GM18861 (cell line): ENCODE measurements at regions not wholly inside any gene's neighbourhood (a gene's known extent, or its start where the extent isn't known, plus 50 kb on each side); places are given as distances from the start of the nearest gene placed in this dataset.

Experiments
- ATAC-seq: cut with Tn5 transposase; IDR thresholded peaks from one replicate; pipeline ENCODE4 v1.9.1; 2021; ENCODE audit not compliant: unreplicated experiment

DNA sequence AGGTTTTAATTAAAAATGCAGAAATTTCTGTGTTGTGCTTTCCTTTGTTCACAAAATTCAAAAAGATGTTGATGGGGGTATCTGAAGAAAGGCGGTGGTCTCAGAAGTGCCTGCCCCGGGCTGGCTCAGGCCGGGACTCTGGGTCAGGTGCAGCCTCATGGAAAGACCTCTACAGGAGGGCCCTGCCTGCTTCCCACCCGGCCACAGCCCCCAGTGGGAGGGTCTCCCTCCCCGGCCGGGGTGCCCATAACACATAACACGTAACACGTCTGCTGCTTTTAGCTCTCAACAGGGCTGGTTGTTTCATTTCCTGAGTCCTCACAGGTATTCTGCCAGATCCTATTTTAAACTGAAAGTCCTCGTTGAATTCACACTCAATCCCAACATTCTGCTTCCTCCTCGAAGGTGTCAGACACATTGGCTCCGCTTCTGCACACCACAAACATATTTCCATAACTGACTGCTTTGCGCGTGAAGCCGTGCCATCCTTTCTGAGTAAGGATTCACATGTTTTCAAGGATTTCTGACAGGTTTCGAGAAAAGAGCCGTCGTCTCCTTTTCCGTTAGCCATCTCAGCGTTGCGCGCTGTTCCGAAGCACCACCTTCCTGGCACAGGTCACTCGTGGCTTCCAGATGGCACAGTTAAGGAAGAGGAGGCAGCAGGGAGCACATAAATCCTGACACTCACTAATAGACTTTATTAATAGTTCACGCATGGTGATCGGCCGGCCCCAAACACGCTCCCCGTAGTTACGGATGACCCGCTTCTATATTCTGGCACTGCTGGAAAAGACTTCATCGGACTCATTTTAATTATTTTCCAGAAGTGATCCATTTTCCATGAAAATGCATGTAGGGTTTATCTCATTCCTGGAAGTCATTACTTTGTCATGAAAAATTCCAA is 569.3 kb downstream of the BRD1 start:
- ATAC-seq, result no peak

DNA sequence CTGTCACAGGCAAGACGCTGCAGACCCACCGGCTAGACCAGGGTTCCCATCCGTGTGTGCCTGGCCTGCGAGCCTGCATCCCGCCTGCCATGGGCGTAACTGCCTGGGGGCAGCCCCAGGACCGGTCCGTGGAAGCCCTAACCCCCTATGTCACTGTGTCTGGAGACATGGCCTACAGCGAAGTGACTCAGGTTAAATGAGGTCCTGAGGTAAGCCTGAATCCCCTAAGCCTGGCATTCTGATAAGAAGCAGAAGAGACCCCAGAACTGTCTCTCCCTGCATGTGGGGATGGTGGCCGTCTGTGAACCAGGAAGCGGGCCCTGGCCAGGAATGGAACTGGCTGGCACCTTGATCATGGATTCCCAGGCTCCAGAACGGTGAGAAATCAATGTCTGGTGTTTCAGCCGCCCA is 570.1 kb downstream of the BRD1 start:
- no peak for ATAC-seq

DNA sequence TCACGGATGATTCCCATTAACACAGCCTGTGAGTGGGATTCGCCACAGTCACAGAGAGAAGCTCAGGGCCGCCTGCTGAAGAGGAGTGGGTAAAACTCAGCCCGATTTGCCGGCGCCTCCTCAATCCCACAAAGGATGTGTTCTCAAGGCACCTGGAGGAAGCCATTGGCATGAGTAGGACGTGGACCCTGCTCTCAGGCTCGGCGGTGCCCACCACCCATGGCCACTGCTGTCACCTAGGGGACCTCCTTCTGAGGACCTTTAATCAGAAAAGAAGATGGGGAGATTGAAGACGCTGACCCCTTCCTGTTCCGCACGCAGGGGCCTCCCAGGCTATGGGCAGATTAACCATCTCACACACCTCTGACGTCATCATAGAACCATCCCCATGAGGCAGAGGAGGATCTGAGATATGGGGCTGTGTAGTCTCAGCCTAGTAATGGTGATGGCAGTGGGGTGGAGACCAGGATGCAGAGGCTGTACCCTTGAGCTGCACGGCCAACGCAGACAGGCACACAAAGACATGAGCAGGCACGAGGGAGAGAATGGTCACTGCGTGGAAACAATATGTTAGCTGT is 571.8 kb downstream of the BRD1 start:
- no peak for ATAC-seq

- ATAC-seq, result no peak
Measured at GRCh38 chr22:49255154-49255553, 572.5 kb downstream of the BRD1 start.

DNA sequence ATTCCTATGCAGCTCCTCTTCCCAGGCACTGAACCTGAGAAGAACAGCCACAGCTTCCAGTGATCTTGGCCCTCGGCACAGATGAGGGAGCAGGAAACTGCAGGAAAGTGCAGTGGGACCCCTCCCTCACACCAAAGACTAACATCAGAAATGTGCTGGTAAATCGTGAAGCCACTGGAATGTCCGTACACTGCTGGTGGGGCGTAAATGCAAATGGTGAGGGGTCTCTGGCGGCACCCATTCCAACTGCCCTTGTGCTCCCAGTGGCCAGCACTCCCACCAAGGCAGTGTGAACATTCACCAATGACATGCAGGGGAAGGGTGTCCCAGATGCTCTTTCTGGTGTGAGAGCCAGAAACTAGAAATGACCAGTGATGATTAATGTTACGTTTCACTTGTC is 574.0 kb downstream of the BRD1 start:
- ATAC-seq, result no peak

- no peak for ATAC-seq
Measured at GRCh38 chr22:49251371-49251770, 576.3 kb downstream of the BRD1 start.

- ATAC-seq, result no peak
Measured at GRCh38 chr22:49247194-49247924, 580.3 kb downstream of the BRD1 start.

- no peak for ATAC-seq
Measured at GRCh38 chr22:49244466-49245420, 582.9 kb downstream of the BRD1 start.

DNA sequence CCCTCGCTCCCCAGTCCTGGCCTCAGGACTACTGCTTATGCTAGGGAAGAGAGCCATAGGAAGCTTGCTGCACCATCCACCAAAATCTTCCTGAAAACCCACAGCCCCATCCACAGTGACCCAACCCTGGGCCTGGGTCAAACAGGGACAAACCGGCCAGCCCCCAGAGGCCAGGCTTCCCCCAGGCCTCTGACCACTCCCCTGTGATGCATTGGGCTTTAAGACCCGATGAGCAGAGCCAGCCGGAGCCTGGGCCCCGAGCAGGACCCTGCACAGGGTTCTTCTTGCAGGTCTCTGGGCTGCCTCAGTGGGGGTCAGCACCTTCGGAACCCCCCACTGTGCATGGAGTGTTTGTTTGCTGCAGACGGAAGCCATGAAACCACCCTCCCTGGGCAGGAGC is 583.7 kb downstream of the BRD1 start:
- no peak for ATAC-seq

- no peak for ATAC-seq
Measured at GRCh38 chr22:49243335-49243734, 584.3 kb downstream of the BRD1 start.

DNA sequence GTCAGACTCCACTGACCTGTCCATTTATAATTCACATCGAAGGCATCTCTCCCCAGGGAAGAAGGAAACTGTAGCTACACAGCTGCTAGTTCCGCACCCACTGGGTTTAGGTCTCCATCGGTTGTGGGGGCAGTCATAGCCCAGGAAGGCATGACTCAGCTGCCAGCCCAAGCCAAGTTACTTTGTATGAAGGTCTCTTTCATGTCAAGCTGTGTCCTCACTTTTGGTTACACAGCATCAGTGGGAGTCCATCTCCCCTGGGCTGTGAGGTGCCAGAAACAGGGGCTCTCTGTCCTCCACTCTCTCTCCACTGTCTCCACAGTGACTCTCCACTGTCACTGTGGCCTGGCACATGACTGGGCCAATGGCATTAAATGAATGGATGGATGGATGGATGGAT is 585.2 kb downstream of the BRD1 start:
- ATAC-seq, result no peak

DNA sequence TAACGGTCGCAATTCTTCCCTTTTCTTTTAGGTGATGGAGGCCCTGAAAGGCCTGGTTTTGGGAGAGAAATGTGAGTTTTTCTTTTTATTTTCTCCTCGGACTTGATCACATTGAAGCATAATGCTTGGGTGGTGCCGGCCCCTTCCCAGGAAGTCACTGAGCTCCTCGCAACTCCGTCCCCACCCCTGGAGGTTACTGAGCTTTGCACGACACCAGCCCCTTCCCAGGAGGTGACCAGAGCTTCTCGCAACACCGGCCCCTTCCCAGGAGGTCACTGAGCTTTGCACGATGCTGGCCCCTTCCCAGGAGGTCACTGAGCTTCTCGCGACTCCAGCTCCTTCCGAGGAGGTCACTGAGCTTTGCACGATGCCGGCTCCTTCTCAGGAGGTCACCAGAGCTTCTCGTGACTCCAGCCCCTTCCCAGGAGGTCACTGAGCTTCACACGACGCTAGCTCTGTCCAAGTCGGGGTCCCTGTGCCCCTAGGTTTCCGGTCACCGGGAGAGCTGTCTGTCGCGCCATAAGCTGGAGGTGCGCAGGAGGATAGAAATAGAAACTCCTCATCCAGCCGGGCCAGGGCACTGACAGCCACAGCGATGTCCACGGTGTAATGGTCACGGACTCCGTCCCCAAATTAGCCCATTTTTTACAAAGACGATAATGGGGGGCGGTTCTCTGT is 586.4 kb downstream of the BRD1 start:
- no peak for ATAC-seq

DNA sequence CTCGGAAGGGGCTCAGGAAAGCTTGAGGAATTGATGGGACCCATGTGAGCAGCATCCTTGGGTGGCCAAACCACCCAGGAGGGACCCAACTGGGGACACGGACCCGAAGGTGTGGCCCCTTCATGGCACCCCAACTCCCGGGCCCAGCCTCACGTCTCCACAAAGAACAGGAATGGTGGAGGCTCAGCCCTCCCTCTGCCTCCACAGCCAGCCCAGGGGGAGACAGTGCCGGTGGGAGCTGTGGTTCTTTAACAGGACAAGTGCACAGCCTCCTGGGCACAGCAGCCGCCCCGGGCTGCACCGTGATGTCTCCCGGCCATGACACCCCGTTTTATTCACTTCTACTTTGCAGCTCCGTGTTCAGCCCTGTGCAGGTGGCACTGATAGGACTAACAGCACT is 587.2 kb downstream of the BRD1 start:
- ATAC-seq, result no peak

DNA sequence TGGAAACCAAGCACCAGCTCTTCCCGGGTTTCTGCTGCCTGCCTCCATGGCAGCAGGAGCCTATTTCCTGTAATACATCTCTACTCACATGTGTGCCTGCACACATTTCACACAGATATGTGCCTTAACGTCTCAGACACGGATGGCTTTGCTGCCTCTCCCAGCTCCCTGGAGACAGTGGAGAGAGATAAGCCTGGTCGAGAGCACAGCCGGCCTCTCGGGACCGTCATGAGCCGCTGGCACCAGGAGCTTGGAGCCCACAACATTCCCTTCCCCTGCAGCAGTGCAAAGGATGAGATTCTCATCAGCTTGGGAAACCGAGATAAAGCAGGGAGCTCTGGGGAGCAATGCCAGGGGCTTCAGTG is 587.7 kb downstream of the BRD1 start:
- no peak for ATAC-seq

DNA sequence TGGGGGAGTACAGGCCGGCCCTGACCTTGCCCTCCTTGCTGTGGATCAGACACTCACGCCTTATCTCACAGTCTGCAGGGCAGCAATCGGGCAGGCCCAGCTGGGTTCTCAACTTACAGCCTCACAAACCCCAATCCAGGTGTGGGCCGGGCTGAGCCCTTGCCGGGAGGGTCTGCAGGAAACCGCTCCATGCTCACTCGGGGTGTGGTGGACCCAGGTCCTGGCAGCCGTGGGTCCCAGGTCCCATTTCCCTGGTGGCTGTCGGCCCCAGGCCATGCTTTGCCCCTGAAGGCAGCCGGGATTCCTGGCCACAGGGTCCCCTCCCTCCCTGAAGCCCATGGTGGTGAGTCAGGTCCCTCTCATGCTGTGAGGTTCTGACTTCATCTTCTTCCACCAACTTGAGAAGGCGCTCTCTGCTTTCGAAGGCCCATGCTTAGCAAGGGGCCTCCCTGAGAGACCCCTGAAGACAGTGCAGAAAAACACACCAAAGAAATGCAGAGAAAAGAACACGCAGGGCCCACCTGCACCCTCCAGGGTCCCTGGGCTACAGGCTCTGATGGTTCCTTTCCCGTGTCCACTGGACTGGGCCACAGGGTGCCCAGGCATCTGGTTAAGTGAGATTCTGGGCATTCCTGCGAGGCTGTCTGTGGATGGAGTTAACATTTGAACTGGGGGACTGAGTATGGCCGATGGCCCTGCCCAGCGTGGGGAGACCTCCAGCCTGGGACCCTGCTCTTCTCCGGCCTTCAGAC is 588.2 kb downstream of the BRD1 start:
- ATAC-seq, result no peak

DNA sequence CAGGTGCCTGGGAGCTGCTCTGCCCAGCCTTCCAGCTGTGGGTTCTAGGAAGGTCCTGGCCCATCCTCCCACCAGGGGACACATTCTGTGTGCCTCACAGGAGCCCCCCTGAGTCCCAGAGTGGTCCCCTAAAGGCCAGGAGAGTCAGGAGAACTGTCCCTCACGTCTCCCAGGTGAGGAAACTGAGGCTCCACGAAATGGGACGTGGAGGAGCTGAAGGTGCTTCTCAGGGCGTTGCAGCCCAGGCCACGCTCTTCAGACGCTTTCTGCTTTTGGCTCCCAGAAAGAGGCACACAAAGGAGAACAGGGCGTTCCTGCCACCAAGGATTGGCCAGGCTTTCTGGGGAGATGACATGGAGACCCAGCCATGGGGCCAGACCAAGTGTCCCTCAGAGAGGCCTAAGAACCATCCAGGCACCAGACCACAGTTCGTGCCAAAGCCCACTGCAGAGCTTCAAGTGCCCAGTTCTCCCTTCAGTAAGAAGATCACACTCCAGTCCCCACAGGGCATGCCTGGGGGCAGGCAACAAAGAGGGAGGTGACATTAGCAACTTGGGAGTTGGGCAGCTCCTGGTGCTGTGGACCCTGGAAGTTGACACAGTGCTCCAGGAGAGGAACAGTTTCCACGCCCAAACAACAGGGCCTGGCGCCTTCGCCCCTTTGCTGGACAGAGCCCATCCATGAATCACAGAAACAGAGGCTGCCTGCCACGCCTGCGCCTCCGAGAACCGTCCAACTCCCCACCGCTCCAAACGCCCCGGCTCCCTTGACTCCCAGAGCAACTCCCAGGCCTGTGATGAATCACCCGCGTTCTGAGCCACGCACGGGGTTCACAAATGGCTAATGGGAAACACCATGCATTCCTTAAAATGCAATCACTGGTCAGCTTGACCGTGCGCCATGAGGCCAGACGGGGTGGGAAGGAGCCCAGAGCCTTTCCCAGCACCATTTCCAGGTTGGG is 589.2 kb downstream of the BRD1 start:
- ATAC-seq, result no peak

GRCh38 chr22:49237703-49238102 is 590.0 kb downstream of the BRD1 start:
- ATAC-seq, result no peak

DNA sequence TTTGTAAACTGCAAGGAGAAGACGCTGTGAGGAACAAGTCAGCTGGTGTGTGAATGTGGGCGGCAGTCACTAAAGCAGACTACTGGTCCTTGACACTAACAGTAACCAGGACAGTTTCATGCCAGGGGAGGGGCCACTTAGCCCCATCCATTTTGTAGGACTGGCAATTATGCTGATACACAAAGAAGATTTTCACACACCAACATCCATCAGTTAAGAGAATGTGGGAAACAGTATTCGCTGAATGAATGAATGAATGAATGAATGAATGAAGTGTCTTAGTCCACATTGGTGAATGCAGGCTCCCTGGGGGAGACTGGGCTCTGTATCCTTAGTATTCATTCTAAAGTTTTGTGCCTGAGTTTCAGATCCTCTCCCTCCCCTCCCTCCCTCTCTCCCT is 590.4 kb downstream of the BRD1 start:
- ATAC-seq, result no peak
